HG03460 (cell line): ENCODE measurements at regions not wholly inside any gene's neighbourhood (a gene's known extent, or its start where the extent isn't known, plus 50 kb on each side); places are given as distances from the start of the nearest gene placed in this dataset.
"Not testable (repeated sequence)": the region's sequence is repeated elsewhere in the genome, so short reads cannot be mapped to it uniquely, and the experiment has no call there.

Source experiments
- ATAC-seq: cut with Tn5 transposase; IDR thresholded peaks from one replicate; pipeline ENCODE4 v1.9.1; 2021; ENCODE audit not compliant: unreplicated experiment

GRCh38 chr5:84791138-84791537, 406.5 kb upstream of the EDIL3 start:
- ATAC-seq = no peak

- ATAC-seq = no peak
These were observed 405.7 kb upstream of the EDIL3 start for GRCh38 chr5:84790406-84790805.

GRCh38 chr5:84783003-84783402, 398.3 kb upstream of the EDIL3 start:
- no peak for ATAC-seq

- ATAC-seq = no peak
These were observed 394.5 kb upstream of the EDIL3 start for GRCh38 chr5:84779186-84779585.

GRCh38 chr5:84764227-84764626, 379.5 kb upstream of the EDIL3 start:
- ATAC-seq = no peak

- ATAC-seq = no peak
These were observed 373.3 kb upstream of the EDIL3 start for GRCh38 chr5:84758008-84758407.

- ATAC-seq = no peak
These were observed 368.1 kb upstream of the EDIL3 start for GRCh38 chr5:84752780-84753179.

- ATAC-seq = no peak
These were observed 363.6 kb upstream of the EDIL3 start for GRCh38 chr5:84748313-84748712.

- not testable (repeated sequence) for ATAC-seq
These were observed 361.6 kb upstream of the EDIL3 start for GRCh38 chr5:84746280-84746679.

- ATAC-seq = no peak
These were observed 356.4 kb upstream of the EDIL3 start for GRCh38 chr5:84741056-84741455.

- ATAC-seq = no peak
These were observed 344.6 kb upstream of the EDIL3 start for GRCh38 chr5:84729326-84729725.

GRCh38 chr5:84727708-84728107, 343.0 kb upstream of the EDIL3 start:
- ATAC-seq = no peak

- ATAC-seq = no peak
These were observed 341.4 kb upstream of the EDIL3 start for GRCh38 chr5:84725946-84726570.

- ATAC-seq = no peak
These were observed 340.0 kb upstream of the EDIL3 start for GRCh38 chr5:84724683-84725082.

- ATAC-seq = no peak
These were observed 339.5 kb upstream of the EDIL3 start for GRCh38 chr5:84724181-84724580.

GRCh38 chr5:84718377-84718776, 333.7 kb upstream of the EDIL3 start:
- ATAC-seq = no peak

GRCh38 chr5:84715686-84716085, 331.0 kb upstream of the EDIL3 start:
- ATAC-seq = no peak

- ATAC-seq = no peak
These were observed 330.4 kb upstream of the EDIL3 start for GRCh38 chr5:84715091-84715490.

GRCh38 chr5:84709075-84709474, 324.4 kb upstream of the EDIL3 start:
- no peak for ATAC-seq

GRCh38 chr5:84706678-84707641, 322.3 kb upstream of the EDIL3 start:
- ATAC-seq = no peak

- not testable (repeated sequence) for ATAC-seq
These were observed 315.9 kb upstream of the EDIL3 start for GRCh38 chr5:84700545-84700944.

- ATAC-seq = no peak
These were observed 312.0 kb upstream of the EDIL3 start for GRCh38 chr5:84696651-84697050.
